IMR-90 (cell line): ENCODE measurements at regions not wholly inside any gene's neighbourhood (a gene's known extent, or its start where the extent isn't known, plus 50 kb on each side); places are given as distances from the start of the nearest gene placed in this dataset.
"Not testable (repeated sequence)": the region's sequence is repeated elsewhere in the genome, so short reads cannot be mapped to it uniquely, and the experiment has no call there.

Experiments used
- ATAC-seq: fragments of 200-7000 bp; cut with Tn5 transposase; 2 replicates; pipeline ENCODE4 v1.9.1; 2020; ENCODE audit warnings: low read depth, mild to moderate bottlenecking, moderate library complexity
- BruUV-seq: library from RNA; stranded (reverse); fragments of 400-500 nt; replicated peaks from 2 replicates; lab custom pipeline; 2021; lab: Mats Ljungman, UMichigan
- CTCF ChIA-PET: fragments of 300-600 bp; formaldehyde crosslinking; extraction: SDS; loops from one replicate; lab custom pipeline; 2021; ENCODE audit warnings: antibody characterized with exemption; lab: Yijun Ruan, JAX
- POLR2A ChIA-PET: fragments of 300-600 bp; sonication (Branson Sonifier 250); formaldehyde crosslinking; loops from one replicate; lab custom pipeline; 2022; ENCODE audit warnings: antibody characterized with exemption; ENCODE audit not compliant: unreplicated experiment; lab: Charles Lee
- DNase-seq: peaks from one replicate; pipeline ENCODE4 v3.0.0; 2013
- H2AFZ ChIP-seq: replicated peaks from 2 replicates; pipeline ENCODE3; 2013; ENCODE audit warnings: low read length, mild to moderate bottlenecking; ENCODE audit not compliant: poor library complexity
- H2AK5ac ChIP-seq: 2 replicates; pipeline ENCODE4 v1.6.1; 2013; ENCODE audit warnings: low read depth, low read length, inconsistent platforms
- H2AK9ac ChIP-seq: replicated peaks from 2 replicates; pipeline ENCODE3; 2013; ENCODE audit warnings: mild to moderate bottlenecking, low read depth, low read length, moderate library complexity; ENCODE audit not compliant: poor library complexity
- H2BK120ac ChIP-seq: 2 replicates; pipeline ENCODE4 v1.6.1; 2013; ENCODE audit warnings: low read depth, low read length, inconsistent platforms
- H2BK15ac ChIP-seq: 3 replicates; pipeline ENCODE4 v1.6.1; 2013; ENCODE audit warnings: low read depth, low read length, inconsistent platforms
- H2BK20ac ChIP-seq: 2 replicates; pipeline ENCODE4 v1.6.1; 2013; ENCODE audit warnings: low read depth, mild to moderate bottlenecking, inconsistent platforms, low read length, moderate library complexity
- H2BK5ac ChIP-seq: 2 replicates; pipeline ENCODE4 v1.6.1; 2013; ENCODE audit warnings: mild to moderate bottlenecking, low read depth, low read length, inconsistent platforms; ENCODE audit not compliant: poor library complexity, severe bottlenecking
- H3K14ac ChIP-seq: replicated peaks from 2 replicates; pipeline ENCODE4 v1.6.1; 2013; ENCODE audit warnings: low read depth, low read length, inconsistent platforms
- H3K18ac ChIP-seq: 2 replicates; pipeline ENCODE4 v1.6.1; 2013; ENCODE audit warnings: low read depth, low read length, control low read depth
- H3K23ac ChIP-seq: 2 replicates; pipeline ENCODE4 v1.6.1; 2013; ENCODE audit warnings: low read depth, low read length, inconsistent platforms
- H3K27ac ChIP-seq: 2 replicates; pipeline ENCODE4 v1.5.1; 2013; ENCODE audit warnings: mild to moderate bottlenecking, control low read depth, low read length; ENCODE audit not compliant: insufficient read depth
- H3K27me3 ChIP-seq: 2 replicates; pipeline ENCODE4 v1.6.1; 2013; ENCODE audit warnings: low read length; ENCODE audit not compliant: control insufficient read depth, insufficient read depth
- H3K36me3 ChIP-seq: 2 replicates; pipeline ENCODE4 v1.6.1; 2013; ENCODE audit warnings: low read length, mixed read lengths; ENCODE audit not compliant: control insufficient read depth, insufficient read depth
- H3K4ac ChIP-seq: 2 replicates; pipeline ENCODE4 v1.6.1; 2013; ENCODE audit warnings: low read depth, low read length, inconsistent platforms
- H3K4me1 ChIP-seq: 2 replicates; pipeline ENCODE4 v1.6.1; 2013; ENCODE audit warnings: low read length, mixed read lengths; ENCODE audit not compliant: control insufficient read depth, insufficient read depth
- H3K4me2 ChIP-seq: 2 replicates; pipeline ENCODE4 v1.6.1; 2013; ENCODE audit warnings: low read depth, mild to moderate bottlenecking, control low read depth, low read length, moderate library complexity
- H3K4me3 ChIP-seq: 2 replicates; pipeline ENCODE4 v1.5.1; 2013; ENCODE audit warnings: low read depth, mild to moderate bottlenecking, control low read depth, low read length, moderate library complexity; ENCODE audit not compliant: insufficient read depth
- H3K56ac ChIP-seq: 2 replicates; pipeline ENCODE4 v1.6.1; 2013; ENCODE audit warnings: low read length, inconsistent platforms; ENCODE audit not compliant: insufficient read depth; ENCODE audit errors: extremely low read depth
- H3K79me1 ChIP-seq, 2 experiments: 2 replicates each; pipeline ENCODE4 v1.6.1; 2013; ENCODE audit warnings: low read length in 2 of 2, inconsistent platforms in 1 of 2, low read depth in 1 of 2
- H3K9ac ChIP-seq: 2 replicates; pipeline ENCODE4 v1.6.1; 2013; ENCODE audit warnings: low read depth, low read length, control low read depth
- H3K9me1 ChIP-seq: 2 replicates; pipeline ENCODE4 v1.6.1; 2013; ENCODE audit warnings: low read length, inconsistent platforms; ENCODE audit not compliant: insufficient read depth
- H3K9me3 ChIP-seq: 2 replicates; pipeline ENCODE4 v1.6.1; 2013; ENCODE audit warnings: low read length; ENCODE audit not compliant: control insufficient read depth, insufficient read depth
- H4K20me1 ChIP-seq: 2 replicates; pipeline ENCODE4 v1.6.1; 2013; ENCODE audit warnings: low read length, inconsistent platforms; ENCODE audit not compliant: insufficient read depth
- H4K5ac ChIP-seq: 2 replicates; pipeline ENCODE4 v1.6.1; 2013; ENCODE audit warnings: mild to moderate bottlenecking, low read depth, low read length, control low read depth
- H4K8ac ChIP-seq, 2 experiments: 2 replicates each; pipeline ENCODE4 v1.6.1; 2013; ENCODE audit warnings: low read depth in 2 of 2, low read length in 2 of 2, control low read depth in 1 of 2, inconsistent platforms in 1 of 2
- H4K91ac ChIP-seq: 2 replicates; pipeline ENCODE4 v1.6.1; 2013; ENCODE audit warnings: low read depth, low read length, inconsistent platforms; ENCODE audit not compliant: insufficient read depth
- WGBS, 2 experiments: methylation state at CpG; one replicate each; pipeline versions ENCODE4 v1.1.5 to v1.1.7; 2013; ENCODE audit warnings: missing lambda C conversion rate in 2 of 2; ENCODE audit not compliant: insufficient read length in 1 of 2; ENCODE audit errors: extremely low coverage in 2 of 2; 5-methylcytosine and 5-hydroxymethylcytosine counted together
- dilution Hi-C: fragments of 300-500 bp; cut with HindIII; formaldehyde crosslinking; loops from one replicate; pipeline ENCODE4 v1.14.3; 2018; ENCODE audit warnings: low sequenced_read_pairs; ENCODE audit not compliant: unreplicated experiment
- in situ Hi-C: fragments of 300-500 bp; cut with MboI; formaldehyde crosslinking; loops from 3 replicates; pipeline ENCODE4 v1.14.3; 2019; ENCODE audit warnings: low sequenced_read_pairs, inconsistent platforms, mixed read lengths
- intact Hi-C: fragments of 100-400 bp; cut with micrococcal nuclease; formaldehyde crosslinking; loops from 2 replicates; pipeline ENCODE4 v1.10.0; 2022

DNA sequence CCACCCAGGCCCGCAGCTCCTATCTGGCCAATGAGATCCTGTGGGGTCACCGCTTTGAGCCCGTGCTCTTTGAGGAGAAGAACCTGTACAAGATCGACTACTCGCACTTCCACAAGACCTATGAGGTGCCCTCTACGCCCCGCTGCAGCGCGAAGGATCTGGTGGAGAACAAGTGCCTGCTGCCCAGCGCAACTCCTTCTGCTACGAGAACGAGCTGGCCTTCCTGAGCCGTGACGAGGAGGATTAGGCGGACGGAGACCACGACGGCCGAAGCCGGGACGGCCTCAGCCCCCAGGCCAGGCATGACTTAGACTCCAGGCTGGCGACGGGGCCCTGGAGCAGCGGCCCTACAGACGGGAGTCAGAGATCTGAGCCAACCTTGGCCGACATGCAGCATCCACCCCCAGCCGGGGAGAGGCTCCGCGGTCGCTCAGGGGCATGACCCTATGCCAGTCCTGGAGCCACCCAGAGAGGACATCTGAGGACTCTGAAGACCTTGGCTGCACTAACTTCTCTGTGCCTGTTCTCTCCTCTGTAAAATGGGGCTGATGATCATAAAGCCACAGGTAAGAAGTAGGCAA is 312.0 kb upstream of the WSB1 start:
- H4K5ac ChIP-seq, H3K4me2 ChIP-seq, H3K27me3 ChIP-seq, H4K8ac ChIP-seq, H3K9ac ChIP-seq, POLR2A ChIA-PET, BruUV-seq, H2AFZ ChIP-seq, H2AK9ac ChIP-seq, dilution Hi-C loops, H3K79me1 ChIP-seq, H2BK20ac ChIP-seq, H3K4me1 ChIP-seq, H3K14ac ChIP-seq, H3K4me3 ChIP-seq, H2AK5ac ChIP-seq, H2BK120ac ChIP-seq, H3K23ac ChIP-seq, H4K91ac ChIP-seq, ATAC-seq, H3K27ac ChIP-seq, H4K20me1 ChIP-seq, intact Hi-C loops, H3K9me1 ChIP-seq, H3K36me3 ChIP-seq, H3K4ac ChIP-seq, H2BK5ac ChIP-seq, H3K56ac ChIP-seq, H2BK15ac ChIP-seq, DNase-seq, H3K18ac ChIP-seq, CTCF ChIA-PET, in situ Hi-C loops: not testable (repeated sequence)
- H3K9me3 ChIP-seq = peaks cover 19% of the 10 kb centered on the region; the same call in 1 of the 2 replicates
- 79% methylated on average over 15 of the region's 30 CpGs; no CpG with 5 or more reads in 1 of the 2 experiments for WGBS, 2 experiments

DNA sequence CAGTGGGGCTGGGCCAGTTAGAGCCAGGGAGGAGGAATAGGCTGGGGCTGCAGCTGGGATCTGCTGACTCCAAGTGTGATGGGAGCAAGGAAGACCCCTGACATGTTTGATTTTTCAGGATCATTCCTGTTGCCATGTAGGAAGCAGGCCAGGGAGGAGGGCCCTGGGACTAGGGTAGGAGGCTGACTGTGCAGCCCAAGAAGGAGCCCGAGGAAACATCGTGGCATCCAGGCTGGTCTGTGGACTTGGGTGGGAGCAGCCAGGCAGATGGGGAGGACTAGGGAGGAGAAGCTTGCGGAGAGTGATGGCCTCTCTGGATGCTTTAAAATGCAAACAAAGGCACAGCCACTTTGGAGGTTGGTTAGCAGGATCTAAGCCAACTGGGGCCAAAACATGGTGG is 311.4 kb upstream of the WSB1 start:
- H2AK9ac ChIP-seq, H2BK20ac ChIP-seq, H3K18ac ChIP-seq, BruUV-seq, intact Hi-C loops, H3K27me3 ChIP-seq, H4K8ac ChIP-seq, dilution Hi-C loops, H3K23ac ChIP-seq, in situ Hi-C loops, H3K14ac ChIP-seq, POLR2A ChIA-PET, H3K4ac ChIP-seq, H4K20me1 ChIP-seq, H4K91ac ChIP-seq, CTCF ChIA-PET, H3K9me1 ChIP-seq, H2AFZ ChIP-seq, H3K9ac ChIP-seq, H3K36me3 ChIP-seq, H3K4me2 ChIP-seq, H3K4me3 ChIP-seq, H3K27ac ChIP-seq, H4K5ac ChIP-seq, H2BK120ac ChIP-seq, DNase-seq, H3K79me1 ChIP-seq, H3K4me1 ChIP-seq, H2AK5ac ChIP-seq, ATAC-seq, H2BK5ac ChIP-seq, H2BK15ac ChIP-seq, H3K56ac ChIP-seq: not testable (repeated sequence)
- WGBS, 2 experiments = 45% methylated on average over 2 of the region's 3 CpGs; no CpG with 5 or more reads in 1 of the 2 experiments
- peaks cover 23% of the 10 kb centered on the region; the same call in 1 of the 2 replicates for H3K9me3 ChIP-seq
